ENCODE measurements at regions not wholly inside any gene's neighbourhood (a gene's known extent, or its start where the extent isn't known, plus 50 kb on each side); places are given as distances from the start of the nearest gene placed in this dataset.

DNA sequence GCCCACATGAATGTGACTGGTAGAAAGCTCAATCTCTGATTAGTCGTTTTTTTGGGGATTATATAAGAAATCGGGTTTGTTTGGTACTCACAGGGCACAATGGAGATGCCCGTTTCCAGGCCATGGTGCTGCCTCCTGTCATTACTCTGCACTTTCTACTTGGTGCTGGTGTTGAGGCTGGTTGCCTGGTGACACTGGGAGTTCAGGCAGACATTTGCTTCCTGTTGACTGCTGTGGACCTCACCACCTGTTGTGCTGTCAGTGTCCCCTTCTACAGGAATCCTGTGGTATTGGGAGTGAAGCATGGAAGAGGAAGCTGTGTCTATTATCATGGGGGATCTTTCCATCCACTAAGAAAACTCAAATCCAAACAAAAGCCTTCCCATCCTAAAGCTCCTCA, 227.2 kb upstream of the TBL1XR1 start:
- TF ChIP-seq, protein P1, sequence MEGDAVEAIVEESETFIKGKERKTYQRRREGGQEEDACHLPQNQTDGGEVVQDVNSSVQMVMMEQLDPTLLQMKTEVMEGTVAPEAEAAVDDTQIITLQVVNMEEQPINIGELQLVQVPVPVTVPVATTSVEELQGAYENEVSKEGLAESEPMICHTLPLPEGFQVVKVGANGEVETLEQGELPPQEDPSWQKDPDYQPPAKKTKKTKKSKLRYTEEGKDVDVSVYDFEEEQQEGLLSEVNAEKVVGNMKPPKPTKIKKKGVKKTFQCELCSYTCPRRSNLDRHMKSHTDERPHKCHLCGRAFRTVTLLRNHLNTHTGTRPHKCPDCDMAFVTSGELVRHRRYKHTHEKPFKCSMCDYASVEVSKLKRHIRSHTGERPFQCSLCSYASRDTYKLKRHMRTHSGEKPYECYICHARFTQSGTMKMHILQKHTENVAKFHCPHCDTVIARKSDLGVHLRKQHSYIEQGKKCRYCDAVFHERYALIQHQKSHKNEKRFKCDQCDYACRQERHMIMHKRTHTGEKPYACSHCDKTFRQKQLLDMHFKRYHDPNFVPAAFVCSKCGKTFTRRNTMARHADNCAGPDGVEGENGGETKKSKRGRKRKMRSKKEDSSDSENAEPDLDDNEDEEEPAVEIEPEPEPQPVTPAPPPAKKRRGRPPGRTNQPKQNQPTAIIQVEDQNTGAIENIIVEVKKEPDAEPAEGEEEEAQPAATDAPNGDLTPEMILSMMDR (IDR thresholded peaks at IDR 0.05), result no peak
- TF ChIP-seq POLR2A (IDR thresholded peaks at IDR 0.05), result no peak

Data from heart left ventricle (tissue), 13 donors.